NCI-H2171 (cell line): ENCODE measurements at regions not wholly inside any gene's neighbourhood (a gene's known extent, or its start where the extent isn't known, plus 50 kb on each side); places are given as distances from the start of the nearest gene placed in this dataset.

Source experiments
- DNase-seq: peaks from one replicate; lab custom pipeline; 2025; lab: John Stamatoyannopoulos, UW

DNA sequence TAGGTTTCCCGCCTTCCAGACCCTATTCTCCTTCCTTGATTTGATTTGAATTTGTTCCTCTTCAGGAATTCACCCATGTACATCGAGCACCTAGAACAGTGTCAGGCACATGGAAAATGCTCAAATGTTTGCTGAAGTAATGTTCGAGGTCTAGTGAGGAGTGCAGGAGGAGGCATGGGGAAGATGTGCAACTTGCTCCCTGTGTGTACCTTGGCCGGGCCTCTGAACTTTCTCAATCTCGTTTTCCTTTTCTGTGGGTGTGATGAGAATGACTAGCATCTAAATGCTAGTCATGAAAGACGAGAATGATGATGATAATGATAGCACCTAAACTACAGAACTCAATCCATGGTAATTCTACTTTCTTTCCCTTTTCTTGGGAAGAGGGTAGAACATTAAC, 279.1 kb upstream of the PLET1 start:
- no peak for DNase-seq

DNA sequence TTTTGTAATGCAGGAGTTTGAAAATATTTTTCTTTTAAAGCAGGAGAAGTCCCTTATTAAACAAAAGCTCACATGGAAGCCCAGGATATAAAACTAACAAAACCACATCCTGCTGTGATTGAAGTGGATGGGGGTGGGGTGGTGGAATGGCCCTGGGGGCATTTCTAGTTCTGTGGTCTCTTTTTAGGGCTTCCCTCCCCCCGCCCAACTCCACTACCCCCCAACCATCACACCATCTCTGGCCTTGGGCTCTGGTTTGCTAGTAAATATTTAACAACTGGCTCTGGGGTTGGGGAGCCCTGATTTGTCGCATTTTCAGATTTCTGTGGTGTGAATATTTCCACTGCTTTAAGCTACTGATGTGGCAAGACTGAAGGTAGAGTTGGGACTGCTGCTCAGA, 279.6 kb upstream of the PLET1 start:
- no peak for DNase-seq

DNA sequence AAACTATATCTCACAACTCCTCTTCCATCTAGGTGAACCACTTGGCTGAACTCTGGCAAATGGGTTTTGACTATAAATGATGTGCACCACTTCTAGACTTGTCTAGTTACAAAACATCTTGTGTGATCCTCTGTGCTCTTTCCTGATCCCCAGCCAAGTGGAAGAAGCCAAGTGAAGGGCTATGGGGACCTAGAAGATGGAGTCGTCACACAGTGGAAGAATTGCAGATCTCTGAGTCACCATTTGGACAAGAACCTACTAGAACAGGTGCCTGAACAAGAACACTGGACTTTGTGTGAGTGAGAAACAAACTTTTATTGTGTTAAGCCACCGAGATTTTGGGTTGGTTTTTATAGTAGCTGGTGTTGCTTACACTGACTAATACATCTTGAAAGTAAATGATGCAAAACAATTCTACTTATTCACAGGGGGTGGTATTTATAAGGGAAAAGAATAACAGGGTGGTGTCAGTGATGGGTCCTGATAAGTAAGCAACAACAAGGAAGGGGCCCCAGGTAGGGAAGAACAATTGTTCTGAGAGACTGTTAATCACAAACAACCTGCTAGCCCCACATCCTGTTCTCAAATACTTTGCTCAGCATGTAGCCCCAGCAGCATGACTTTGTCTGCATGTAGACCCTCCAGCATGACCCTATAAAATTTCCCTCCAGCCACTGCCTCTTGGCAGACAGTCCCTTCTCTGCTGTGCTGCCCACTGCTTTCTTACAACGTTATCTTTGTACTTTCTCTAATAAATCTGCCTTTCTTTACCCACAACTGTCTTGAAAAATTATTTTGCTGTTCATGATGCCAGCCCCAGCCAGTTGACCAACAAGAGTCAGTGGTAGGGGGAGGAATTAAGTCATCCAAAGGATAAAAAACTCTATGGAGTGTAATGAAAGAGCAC, 280.7 kb upstream of the PLET1 start:
- DNase-seq, result no peak

DNA sequence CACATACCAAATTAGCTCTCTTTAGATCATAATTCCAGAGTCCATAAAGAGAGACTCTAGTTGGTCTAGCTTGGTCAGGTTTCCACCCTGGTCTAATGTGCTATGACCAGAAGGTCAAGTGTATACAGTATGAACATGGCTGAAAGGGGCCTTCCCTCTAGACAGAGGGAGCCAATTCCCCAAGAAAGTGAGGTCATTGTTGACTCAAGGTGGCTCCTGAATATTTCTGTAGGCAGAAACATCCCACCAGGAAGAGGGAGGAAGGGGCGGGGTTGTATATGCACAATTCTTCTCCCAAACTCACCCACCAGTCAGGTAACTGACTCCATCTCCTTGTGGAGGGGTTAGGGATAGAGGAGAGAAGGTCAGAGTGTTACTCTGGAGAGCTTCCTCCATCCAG, 281.8 kb upstream of the PLET1 start:
- DNase-seq, result no peak

DNA sequence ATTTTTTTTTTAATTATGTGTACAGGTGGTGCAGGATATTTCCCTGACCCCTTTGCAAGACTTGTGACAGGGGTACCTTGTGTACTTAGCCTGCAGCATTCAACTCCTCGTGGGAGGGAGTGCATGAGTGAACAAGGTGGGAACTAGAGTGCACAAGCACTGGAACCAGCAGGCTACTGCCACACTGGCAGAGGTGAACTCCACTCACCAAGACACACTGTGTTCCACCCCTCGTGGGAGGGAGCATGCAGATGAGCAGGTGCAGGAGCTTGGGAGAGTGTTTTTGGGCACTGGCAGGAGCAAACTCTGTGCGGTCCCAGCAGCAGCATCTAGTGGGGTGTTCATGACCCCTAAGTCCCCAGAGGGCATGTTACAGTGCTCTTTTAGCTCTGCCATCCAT, 282.7 kb upstream of the PLET1 start:
- no peak for DNase-seq

DNA sequence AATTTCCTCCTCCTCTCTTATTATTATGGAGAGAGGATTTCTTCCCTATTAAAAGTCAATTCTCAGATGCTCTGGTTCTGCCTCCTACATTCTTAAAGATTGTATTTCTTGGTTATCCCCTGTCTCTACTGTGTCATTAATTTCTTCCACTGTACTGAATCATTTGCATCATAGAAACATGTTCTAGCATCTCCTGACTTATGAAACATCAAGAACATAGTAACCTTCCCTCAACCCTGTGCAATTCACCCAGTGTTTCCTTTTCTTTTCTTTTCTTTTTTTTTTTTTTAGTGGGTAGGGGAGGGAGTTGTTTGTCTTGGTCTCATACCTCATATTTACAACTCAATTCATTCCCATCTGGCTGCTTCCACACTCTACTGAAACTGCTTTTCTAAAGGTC, 288.0 kb upstream of the PLET1 start:
- no peak for DNase-seq

DNA sequence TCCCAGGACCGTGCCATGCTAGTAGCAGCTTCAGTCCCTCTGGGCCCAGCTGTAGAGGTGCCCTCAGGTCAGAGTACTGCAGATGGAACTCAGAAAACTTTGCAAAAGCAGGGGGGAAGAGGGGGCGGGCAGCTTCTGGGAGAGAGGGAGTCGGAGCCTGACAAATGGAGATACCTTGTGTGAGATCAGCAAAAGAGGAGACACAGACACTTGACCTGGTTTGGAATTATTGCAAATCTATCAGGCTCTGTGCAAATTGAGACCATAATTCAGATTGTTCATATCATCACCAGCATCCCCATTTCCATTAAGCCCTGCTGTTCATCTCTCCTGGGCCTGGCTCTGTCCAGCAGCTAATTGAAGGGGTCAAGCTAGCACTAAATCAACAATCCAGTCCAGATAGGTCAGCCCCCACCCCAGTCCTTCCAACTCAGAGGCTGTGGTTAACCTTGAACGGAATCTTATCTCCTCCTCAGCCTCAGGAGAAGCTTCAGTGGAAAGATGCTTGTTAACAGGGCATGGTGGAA, 292.6 kb upstream of the PLET1 start:
- DNase-seq, result no peak

DNA sequence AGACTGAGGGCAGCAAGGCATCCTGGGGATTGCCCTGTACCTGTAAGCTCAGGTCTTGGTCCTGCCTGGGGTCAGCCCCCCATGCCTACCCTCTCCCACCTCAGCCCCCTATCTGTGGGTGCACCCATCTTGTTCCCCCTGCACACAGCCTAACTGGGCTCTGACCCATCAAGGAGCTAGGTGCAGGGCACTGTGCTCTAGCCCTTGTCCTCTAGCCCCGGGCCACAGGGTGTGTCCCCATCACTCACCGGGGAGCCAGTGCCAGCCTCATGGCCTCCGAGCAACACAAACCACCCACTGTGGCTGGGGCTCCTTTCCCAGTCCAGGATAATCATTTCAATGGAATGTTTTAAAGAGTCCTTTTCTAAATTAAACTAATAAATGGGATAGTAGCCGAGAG, 293.9 kb upstream of the PLET1 start:
- DNase-seq, result no peak

DNA sequence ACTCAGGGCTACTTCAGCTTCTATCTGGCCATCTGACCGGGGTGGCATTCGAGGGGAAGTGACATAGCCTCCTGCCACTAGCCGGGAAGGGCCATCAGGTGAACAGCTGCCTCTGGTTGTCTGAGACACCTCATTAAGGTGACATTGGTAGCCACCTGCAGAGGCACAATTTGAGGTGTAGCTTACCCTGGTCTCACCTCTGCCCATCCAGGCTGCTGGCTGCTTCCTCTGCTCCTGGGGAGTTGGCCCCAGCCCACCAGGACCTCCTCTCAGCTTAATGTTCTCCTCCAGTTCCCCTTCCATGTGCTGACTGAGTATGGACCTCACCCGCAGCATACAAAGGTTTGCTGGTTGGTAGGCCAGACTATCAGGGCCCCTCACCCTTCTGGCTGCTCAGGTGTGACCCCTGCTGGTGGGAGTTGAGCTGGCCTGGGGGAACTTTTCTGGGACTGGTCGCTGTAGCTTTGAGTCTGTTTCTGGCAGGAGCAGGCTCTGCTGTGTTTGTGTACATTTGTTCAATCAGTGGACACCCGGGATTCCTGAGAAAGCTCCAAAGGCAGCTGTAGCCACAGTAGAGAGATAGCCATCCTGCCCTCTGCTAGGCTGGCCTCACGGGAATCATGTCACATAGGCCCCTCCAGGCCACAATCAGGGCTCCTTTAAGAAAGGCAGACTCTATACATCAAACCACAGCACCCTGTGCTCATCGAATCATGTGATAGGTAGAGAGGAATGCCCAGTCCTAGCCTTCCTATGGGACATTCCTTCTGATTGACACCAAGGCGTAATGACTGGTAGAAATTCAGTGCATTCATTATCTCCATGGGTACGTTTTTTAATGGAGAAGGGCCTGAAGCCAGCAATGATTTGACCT, 295.1 kb upstream of the PLET1 start:
- DNase-seq, result no peak

DNA sequence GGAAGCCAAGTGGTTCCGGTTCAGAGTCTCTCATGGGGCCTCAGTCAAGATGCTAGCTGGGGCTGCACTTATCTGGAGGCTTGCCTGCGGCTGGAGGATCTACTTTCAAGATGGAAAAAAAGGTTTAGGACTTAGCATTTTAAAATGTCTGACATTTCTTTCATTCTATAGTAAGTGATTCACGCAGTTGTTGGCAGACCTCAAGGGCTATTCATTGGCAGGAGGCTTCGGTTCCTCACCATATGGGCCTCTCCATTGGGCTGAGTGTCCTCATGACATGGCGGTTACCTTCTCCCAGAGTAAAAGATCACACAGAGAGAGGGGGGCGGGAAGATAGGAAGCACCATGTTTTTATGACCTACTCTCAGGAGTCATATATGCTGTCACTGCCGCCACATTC, 298.0 kb upstream of the PLET1 start:
- DNase-seq, result no peak

DNA sequence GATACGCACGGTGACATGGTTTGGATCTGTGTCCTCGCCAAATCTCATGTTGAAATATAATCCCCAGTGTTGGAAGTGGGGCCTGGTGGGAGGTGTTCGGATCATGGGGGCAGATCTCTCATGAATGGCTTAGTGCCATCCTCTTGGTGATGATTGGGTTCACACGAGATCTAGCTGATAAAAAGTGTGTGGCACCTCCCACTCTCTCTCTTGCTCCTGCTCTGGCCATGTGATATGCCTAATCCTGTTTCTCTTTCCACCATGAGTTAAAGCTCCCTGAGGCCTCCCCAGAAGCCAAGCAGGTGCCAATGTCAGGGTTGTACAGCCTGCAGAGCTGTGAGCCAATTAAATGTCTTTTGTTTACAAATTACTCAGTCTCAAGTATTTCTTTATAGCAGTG, 303.1 kb upstream of the PLET1 start:
- DNase-seq, result no peak

DNA sequence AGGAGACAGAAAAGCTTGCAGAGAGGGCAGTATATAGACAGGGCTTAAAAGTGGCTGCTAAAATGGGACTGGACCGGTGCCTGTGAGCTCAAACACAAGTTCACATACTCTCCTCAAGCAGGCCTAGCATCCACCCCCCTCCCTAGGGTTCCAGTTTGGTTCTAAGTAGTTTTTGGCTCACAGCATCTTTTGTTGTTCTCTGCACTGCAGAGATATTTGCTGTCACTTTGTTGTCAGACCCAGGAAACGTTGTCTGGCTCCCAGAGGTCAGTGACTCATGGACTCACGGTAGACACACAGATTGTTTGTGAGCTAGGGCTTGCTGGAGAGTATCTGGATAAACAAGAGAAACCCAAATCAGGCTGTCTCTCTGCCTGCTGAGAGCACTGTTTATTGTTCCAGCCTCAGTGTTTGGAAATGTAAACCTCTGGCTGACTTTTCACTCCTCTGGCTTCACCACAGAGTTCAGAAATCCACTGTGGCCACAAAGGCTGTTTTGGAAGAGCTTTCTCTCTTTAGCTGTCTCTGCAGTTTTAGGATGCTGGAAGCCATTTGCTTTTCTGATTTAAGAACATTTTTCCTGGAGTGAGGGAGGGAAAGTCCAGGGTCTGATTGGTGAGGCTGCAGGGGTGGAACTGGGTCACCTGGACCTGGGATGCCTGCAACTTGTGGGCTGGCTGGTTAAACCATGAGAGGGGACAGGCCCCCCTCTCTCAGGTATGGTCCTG, 303.7 kb upstream of the PLET1 start:
- no peak for DNase-seq

DNA sequence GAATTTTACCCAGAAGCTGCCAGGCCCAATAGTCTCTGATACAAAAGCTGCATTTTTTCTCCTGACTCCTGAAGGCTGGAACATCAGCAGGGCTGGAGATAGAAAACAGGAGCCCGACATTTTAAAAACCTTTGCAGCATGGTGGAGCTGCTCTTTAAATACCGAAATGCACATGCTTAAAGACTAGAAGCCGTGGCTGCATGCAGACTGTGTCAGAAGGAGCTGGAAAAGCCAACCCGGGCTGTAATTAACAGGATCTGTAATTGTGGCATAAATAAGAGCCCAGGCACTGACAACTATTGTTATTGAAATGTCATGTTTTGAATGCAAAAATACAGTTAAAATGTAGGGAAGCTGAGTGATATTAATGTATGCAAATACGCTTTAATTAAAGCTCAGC, 304.9 kb upstream of the PLET1 start:
- DNase-seq, result no peak

DNA sequence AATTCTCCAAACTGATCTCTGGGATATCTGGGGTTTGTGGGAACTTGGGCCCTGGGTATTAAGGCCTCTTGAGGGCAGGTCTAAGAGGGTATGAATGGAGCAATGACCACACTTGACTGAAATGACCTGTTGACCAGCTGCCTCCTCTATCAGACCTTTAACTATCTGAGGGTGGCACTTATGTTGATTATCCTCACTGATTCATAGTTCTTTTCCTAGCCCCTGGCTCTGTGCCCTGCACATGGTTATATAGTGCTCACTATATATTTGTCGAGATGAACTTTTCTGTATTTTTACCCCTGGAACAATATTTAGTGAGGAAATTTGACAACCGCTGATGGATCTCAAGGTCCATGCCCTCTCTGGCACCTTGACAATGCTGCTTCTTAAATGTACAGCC, 305.5 kb upstream of the PLET1 start:
- no peak for DNase-seq

DNA sequence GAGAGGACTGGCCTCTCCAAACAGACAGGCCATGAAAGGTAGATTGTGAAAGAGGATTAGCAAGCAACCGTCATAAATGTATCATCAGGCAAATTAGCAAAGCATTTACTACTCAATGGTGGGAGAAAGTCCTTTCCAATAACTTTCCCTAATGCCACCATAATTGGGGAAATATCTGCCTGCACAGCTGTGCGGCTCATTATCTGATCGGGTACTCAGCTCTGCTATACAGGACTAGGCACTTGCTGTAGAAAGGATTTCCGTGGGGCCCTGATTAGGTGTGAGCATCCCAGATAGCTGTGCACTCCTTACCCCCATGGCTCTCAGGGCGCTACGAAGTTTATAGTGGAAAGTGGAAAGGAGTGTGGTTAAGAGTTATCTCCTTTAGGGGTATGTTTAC, 309.7 kb upstream of the PLET1 start:
- no peak for DNase-seq

DNA sequence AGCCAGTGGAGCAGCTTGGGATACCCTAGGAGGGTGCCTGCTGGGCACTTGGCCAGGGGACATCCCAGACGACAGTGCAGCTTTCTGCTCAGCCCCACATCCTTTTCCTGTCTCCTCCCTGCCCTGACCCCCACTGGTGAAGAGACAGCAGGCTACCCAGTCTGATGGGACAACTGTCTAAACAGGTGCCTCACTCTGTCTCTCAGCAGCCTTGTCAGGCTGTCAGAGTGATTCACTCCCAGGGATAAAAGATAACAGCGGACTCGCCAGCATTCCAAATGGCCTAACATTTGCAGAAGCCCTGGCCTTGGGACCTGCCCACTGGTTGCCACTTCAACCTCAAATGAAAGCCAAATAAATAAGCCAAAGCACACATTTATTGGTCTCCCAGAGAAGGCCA, 318.6 kb upstream of the PLET1 start:
- DNase-seq, result no peak

DNA sequence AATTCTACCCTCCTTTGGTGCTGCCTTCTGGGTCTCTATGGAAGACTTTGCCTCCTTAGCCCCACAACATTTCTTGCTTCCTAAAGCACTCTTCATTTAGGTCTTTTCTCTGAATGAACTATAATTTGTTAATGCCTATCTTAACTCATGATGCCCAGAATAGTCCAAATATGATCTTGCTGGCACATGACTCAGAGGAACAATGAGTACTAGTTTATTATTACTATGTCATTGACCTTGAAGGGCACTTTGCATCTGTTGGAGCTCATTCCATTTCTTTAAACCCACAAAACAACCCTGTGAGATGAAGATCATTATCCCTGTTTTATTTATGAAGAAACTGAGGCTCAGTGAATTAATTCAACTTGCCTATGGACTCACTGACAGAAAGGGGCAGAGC, 320.2 kb upstream of the PLET1 start:
- no peak for DNase-seq

DNA sequence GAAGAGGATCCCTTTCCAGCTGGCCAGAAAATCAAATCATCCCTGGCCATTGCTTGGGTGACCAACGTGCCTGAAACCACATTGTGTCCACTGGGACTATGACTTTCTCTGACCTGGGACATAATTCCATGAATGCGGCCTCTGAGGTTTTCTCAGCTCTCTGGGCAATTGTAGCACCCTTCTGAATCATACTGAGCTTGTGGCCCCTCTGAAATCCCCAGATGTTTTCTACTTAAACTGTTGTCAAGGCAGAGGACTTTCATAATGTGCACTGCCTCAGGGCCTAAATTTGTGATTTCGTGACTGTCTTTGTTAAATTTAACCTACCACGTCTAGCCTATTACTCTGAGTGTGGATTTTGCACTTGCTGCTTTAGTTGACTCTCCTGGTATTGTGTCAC, 321.1 kb upstream of the PLET1 start:
- DNase-seq, result no peak

DNA sequence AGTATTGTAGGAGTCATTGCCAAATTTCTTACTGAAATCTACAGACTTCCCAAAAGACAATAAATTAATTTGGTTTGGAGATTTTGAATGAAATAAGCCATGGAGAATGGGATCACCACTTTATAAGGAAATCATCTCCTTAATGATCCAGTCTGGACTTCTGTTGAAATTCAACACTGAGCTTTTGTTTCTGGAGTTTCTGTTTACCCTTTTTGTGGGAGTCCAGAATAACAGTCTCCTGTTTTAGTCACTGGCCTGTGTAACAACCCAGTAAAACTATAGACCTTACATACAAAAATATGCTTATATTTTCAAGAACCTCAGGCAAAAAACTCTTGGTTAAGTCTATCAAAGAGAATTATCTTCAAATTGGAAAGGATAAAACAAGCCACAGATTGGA, 321.7 kb upstream of the PLET1 start:
- DNase-seq, result no peak

DNA sequence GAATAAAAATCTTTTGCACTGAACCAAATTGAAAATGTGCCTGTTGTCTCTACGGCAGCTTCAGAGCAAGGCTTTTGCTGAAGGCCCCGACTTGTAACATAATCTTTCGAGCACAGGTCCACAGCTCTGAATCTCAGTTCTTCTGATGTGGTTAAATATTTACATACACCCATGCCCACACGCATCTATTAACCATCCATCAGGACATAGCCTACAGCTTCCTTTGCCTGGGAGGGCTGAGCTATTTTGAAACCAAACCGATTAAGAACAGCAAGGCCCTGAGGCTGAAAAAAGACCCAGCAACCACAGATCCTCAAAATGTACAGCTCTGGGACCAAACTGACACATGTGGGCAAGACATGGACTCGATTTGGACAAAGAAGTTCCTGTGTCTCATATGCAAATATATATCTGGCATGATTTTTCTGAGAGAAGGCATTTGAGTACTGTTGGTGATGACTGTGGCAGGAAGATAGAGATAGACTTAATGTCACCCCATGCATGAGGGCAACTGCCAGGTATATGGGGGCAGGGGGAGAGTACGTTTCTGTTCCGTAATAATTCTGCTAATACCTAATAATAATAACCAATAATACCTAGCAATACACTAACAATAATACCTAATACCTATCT, 322.7 kb upstream of the PLET1 start:
- DNase-seq, result no peak

DNA sequence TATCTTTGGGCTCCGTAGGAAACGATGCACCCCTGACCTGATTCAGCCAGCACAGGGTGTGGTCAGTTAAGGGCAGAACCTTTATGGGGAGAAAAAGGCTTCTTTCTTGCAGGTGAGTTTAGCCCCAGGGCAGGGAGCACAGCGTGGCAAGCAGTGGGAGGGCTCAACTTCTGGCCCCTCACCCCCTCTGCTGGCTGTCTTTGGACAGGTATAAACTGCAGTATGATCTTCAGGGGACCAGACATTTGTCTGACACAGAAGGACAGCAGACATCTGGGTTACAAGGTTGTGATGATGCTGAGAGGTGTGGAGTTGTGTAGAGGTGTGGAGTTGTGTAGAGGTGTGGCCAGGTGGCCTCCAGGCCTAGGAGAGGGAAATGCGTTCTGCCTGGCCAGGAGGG, 324.0 kb upstream of the PLET1 start:
- no peak for DNase-seq

DNA sequence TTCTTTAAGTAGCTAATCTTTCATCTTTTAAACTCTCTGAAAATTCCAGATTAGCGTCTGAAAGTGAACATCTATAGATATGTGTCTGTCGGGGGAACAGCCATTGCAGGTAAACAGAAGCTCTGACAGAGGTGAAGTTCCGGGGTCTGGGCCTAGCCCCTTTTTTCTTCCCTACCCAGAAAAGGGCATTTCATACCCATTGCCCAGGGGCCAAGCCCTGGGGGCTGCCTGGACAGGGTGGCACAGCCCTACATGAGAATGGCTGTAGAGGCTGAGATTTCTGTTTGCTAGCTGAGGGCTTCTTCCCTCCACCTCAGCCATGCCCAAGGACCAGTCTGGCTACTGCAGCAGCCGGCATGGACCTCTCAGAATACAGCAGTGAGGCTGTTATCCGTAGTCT, 327.0 kb upstream of the PLET1 start:
- DNase-seq, result no peak
